Stimulated activated CD4-positive, alpha-beta T cell treated with anti-CD3 and anti-CD28 coated beads, Interleukin-4, amount 100 ng/mL, for 24 hours (primary cell): ENCODE measurements at regions not wholly inside any gene's neighbourhood (a gene's known extent, or its start where the extent isn't known, plus 50 kb on each side); places are given as distances from the start of the nearest gene placed in this dataset.
"Not testable (repeated sequence)": the region's sequence is repeated elsewhere in the genome, so short reads cannot be mapped to it uniquely, and the experiment has no call there.

Experiments used
- DNase-seq: peaks from one replicate; pipeline ENCODE4 v3.0.0-alpha.2; 2020

GRCh38 chr7:108627476-108628051 is 57.9 kb downstream of the DNAJB9 start:
- DNase-seq = no peak

- no peak for DNase-seq
Observed at GRCh38 chr7:108628678-108629077, 59.0 kb downstream of the DNAJB9 start.

GRCh38 chr7:108629651-108630400 is 60.2 kb downstream of the DNAJB9 start:
- DNase-seq = no peak

GRCh38 chr7:108634036-108634435 is 64.4 kb downstream of the DNAJB9 start:
- DNase-seq = no peak

GRCh38 chr7:108634535-108634934 is 64.9 kb downstream of the DNAJB9 start:
- no peak for DNase-seq

GRCh38 chr7:108637049-108637621 is 67.5 kb downstream of the DNAJB9 start:
- no peak for DNase-seq

GRCh38 chr7:108642126-108642525 is 72.5 kb downstream of the DNAJB9 start:
- DNase-seq = no peak

- no peak for DNase-seq
Observed at GRCh38 chr7:108643136-108643535, 73.5 kb downstream of the DNAJB9 start.

GRCh38 chr7:108648989-108649388 is 79.3 kb downstream of the DNAJB9 start:
- DNase-seq = no peak

GRCh38 chr7:108650467-108650866 is 80.8 kb downstream of the DNAJB9 start:
- DNase-seq = no peak

GRCh38 chr7:108652886-108653285 is 83.2 kb downstream of the DNAJB9 start:
- DNase-seq = no peak

GRCh38 chr7:108653526-108653925 is 83.9 kb downstream of the DNAJB9 start:
- no peak for DNase-seq

- DNase-seq = not testable (repeated sequence)
Observed at GRCh38 chr7:108657140-108657726, 87.6 kb downstream of the DNAJB9 start.

GRCh38 chr7:108659261-108659660 is 89.6 kb downstream of the DNAJB9 start:
- no peak for DNase-seq

- DNase-seq = no peak
Observed at GRCh38 chr7:108659867-108660266, 90.2 kb downstream of the DNAJB9 start.

- DNase-seq = no peak
Observed at GRCh38 chr7:108660465-108660864, 90.8 kb downstream of the DNAJB9 start.

- DNase-seq = no peak
Observed at GRCh38 chr7:108662783-108663362, 93.2 kb downstream of the DNAJB9 start.

- DNase-seq = no peak
Observed at GRCh38 chr7:108663701-108664100, 94.0 kb downstream of the DNAJB9 start.

- no peak for DNase-seq
Observed at GRCh38 chr7:108667216-108667615, 97.5 kb downstream of the DNAJB9 start.

GRCh38 chr7:108669958-108670357 is 100.3 kb downstream of the DNAJB9 start:
- DNase-seq = no peak

GRCh38 chr7:108673699-108674098 is 104.0 kb downstream of the DNAJB9 start:
- DNase-seq = not testable (repeated sequence)

GRCh38 chr7:108684629-108685028 is 115.0 kb downstream of the DNAJB9 start:
- DNase-seq = no peak

GRCh38 chr7:108686494-108686893 is 116.8 kb downstream of the DNAJB9 start:
- no peak for DNase-seq

- DNase-seq = no peak
Observed at GRCh38 chr7:108697254-108697653, 127.6 kb downstream of the DNAJB9 start.
